NCI-H1092 (cell line): ENCODE measurements at regions not wholly inside any gene's neighbourhood (a gene's known extent, or its start where the extent isn't known, plus 50 kb on each side); places are given as distances from the start of the nearest gene placed in this dataset.

ENCODE experiments used
- DNase-seq: peaks from one replicate; lab custom pipeline; 2025; lab: John Stamatoyannopoulos, UW

GRCh38 chr3:162302983-162303624 is 806.5 kb downstream of the OTOL1 start:
- no peak for DNase-seq

DNA sequence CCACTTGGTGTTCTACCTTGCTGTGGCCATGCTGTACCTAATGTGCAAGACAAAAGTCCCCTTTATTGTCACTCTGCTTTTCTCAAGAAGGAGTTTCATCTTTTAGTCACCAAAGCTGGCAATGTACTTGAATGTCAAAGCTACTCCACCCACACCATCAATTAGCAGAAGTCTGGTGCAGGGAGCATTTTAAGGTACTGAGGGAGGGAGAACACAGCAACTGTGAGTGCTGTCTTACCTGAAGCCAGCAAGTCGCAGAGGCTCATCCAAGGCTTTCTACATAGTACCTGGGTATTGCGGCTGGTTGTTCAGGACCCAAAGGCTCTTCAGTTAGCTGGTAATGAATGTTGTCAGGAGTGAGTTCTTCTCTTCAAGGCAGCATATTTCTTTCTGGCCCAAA is 820.4 kb downstream of the OTOL1 start:
- no peak for DNase-seq

- DNase-seq, result no peak
These were observed 832.0 kb downstream of the OTOL1 start for GRCh38 chr3:162328649-162329048.

GRCh38 chr3:162329514-162329913 is 832.9 kb downstream of the OTOL1 start:
- no peak for DNase-seq

- DNase-seq, result no peak
These were observed 835.7 kb downstream of the OTOL1 start for GRCh38 chr3:162332344-162332743.

DNA sequence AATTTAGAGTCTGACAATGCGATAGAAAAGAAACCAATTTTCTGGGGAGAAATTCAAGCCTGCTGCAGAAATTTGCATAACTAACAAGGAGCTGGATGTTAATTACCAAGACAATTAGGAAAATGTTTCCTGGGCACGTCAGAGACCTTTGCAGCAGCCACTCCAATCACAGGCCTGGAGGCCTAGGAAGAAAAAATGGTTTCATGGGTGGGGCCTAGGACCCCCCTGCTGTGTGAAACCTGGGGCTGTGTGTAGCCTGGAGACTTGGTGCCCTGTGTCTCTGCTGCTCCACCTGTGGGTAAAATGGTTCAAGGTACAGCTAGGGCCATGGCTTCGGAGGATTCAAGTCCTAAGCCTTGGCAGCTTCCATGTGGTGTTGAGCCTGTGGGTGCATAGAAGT is 837.9 kb downstream of the OTOL1 start:
- no peak for DNase-seq

- no peak for DNase-seq
These were observed 841.0 kb downstream of the OTOL1 start for GRCh38 chr3:162337630-162338029.

DNA sequence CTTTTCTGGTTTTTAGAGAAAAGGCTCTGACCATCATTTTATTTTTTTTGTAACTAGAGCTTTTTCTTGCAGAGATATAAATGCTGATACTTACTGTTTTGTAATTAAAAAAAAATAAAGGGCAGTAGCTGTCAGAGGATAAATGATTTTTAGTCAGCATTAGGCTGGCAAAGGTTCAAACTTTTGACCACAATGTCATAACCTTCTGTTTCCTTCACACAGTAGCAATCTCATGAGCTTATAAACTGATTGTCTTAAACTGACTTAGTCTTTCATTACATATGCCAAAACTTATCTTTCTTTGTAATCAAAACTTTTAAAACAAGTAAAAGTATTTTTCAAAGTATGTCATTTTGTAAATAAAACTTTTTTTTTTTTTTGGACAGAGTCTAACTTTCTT is 841.9 kb downstream of the OTOL1 start:
- DNase-seq, result no peak

DNA sequence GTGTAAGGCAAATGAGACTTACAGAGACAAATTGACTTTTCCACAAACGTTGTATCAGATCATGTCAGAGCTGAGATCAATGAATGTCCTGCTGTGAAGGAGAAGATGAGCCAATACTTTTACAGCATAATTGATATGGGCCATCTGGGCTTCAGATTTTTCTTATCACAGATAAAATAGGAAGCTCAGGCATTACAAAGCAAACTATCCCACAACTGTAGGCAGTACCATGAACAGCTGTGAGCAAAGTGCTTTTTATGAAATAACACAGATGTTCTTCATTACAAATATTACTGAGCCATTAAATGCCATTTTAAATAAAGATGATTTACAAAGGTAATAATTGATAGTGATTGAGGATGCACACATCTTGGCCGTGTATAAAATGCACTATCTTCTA is 852.3 kb downstream of the OTOL1 start:
- DNase-seq, result no peak

DNA sequence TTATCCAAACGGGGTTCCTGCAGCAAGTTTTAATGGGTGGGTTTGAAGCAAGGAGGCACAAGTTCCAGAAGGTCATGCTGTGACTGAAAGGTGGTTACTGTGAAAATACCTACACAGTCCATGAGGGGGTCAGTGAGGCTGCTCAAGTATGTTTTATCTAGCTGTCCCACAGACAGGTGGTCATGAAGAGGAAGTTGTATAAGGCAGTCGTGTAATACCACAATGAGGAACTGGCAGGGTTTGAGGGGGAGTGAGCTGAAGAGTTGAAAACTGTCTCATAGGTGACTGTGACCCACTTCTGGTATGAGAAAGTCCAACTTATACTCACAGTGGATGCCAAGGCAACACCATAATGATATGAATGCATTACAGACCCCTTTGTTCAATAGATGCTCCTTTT is 856.8 kb downstream of the OTOL1 start:
- DNase-seq, result no peak

DNA sequence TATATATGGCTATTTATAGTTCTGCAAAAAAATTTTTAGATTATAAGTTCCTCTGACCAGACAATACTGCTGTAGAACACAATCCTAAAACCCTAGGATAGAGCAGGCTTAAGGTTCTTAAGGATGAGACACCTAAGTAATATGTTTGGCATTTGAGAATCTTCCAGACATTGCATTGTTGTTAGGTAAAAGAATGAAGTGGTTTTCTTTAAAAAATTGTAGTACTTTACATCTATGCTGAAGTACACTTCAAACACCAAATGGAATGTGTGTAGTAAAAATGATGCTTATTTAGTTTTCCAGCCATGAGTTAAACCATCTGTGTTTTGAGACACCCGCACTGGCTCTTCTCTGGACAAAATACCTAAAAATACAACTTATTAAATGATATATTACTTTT is 857.7 kb downstream of the OTOL1 start:
- DNase-seq, result no peak

- DNase-seq, result no peak
These were observed 868.6 kb downstream of the OTOL1 start for GRCh38 chr3:162365066-162365719.

- DNase-seq, result no peak
These were observed 869.7 kb downstream of the OTOL1 start for GRCh38 chr3:162366166-162366766.

DNA sequence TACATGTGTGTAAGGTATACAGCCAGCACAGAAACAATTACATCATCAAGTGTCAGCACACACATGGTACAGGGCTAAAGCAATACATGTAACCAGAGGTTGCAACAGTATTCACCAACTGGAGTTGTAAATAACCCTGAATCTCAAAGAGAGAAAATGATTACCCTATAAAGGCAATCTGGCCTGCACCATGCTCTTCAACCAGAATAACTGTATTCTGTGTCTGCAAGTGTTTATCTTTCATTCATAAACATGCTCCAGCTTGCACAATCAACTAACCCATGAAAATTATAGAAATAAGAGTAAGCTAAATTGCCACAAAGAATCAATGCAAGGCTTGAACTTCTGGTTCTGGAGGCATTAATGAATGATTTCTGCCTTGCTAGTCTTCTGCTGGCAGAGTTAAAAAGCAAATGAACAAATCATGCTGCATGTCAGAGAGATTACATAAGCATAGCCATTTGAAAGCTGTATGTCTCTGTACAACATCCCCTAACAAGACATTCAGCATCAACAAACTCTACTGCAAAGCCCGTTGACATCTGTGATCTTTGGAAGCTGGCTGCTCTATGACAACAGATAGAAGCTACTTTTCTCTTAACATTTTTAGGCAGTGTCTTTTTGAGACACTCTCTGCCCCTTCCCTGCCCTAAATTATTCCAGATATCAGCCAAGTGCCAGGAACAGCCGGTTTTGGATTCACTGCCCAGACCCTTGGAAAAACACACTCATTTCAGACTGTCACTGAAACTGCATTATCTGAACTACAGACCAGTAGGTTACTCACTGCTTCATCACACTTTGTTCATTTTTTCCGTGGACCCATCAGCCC is 871.0 kb downstream of the OTOL1 start:
- DNase-seq, result no peak

DNA sequence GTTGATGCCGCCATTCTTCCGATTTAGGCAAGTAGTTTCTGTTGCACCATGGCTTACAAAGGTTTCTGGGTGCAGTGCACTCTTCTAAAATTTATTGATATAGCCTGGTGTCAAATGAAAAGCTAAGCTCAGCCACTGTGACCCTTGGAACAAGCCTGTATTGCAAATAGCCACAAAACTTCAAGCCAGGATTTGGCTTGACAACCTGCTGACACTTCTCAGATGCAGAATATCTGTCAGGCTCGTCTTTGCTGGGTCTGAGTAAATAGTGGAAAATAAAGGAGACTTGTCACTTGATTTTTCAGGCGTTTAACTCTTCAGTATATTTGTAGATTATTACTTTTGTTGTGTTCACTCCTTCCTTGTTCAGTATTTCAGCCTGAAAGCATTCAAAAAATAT is 871.8 kb downstream of the OTOL1 start:
- DNase-seq, result no peak

- DNase-seq, result no peak
These were observed 872.7 kb downstream of the OTOL1 start for GRCh38 chr3:162369306-162369705.

DNA sequence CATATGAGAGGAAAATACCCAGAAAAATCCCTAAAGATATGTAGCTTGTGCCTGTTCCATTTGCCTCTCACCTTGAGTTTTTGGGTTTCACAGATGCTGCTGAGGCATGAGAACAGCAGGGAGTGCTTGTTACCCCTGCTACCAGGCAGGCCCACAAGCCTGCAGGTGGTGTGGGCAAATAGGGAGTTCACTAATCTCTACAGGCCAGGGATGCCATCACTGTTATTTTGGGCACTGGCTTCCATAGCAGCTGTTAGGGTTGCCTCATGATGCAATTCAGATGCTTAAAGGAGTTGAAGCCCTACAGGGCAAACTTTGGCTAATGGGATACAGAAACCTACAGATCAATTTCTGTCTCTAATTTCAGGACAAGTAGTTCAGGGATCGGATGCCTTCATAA is 873.5 kb downstream of the OTOL1 start:
- no peak for DNase-seq

GRCh38 chr3:162376761-162377160 is 880.2 kb downstream of the OTOL1 start:
- no peak for DNase-seq

GRCh38 chr3:162377608-162378007 is 881.0 kb downstream of the OTOL1 start:
- no peak for DNase-seq

GRCh38 chr3:162385387-162385786 is 888.8 kb downstream of the OTOL1 start:
- no peak for DNase-seq

- DNase-seq, result no peak
These were observed 894.3 kb downstream of the OTOL1 start for GRCh38 chr3:162390891-162391290.

- no peak for DNase-seq
These were observed 894.7 kb downstream of the OTOL1 start for GRCh38 chr3:162391301-162391700.

DNA sequence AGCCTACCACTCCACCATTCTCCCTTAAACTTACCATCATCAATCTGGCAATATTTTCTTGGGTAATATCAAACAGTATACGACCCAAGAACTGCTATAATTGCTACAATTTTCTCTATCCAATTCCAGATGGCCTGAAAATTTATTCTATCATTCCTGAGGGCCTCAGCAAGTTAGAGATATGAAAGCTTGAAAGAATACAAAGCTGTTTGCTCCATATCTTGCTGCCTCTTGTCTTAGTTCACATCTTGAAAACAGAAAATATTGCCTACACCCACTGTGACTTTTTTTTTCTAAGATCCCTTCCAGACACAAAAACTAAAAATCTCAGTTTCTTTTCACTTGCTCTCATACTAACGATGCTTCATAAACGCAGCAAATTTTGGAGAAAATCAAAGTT is 898.9 kb downstream of the OTOL1 start:
- DNase-seq, result no peak
